Loucy (cell line): ENCODE measurements at regions not wholly inside any gene's neighbourhood (a gene's known extent, or its start where the extent isn't known, plus 50 kb on each side); places are given as distances from the start of the nearest gene placed in this dataset.

Experiments
- H2AFZ ChIP-seq: fragments of 200-600 bp; sonication (generic); 2 replicates; pipeline ENCODE4 v1.6.0; 2016; ENCODE audit warnings: antibody characterized with exemption, mild to moderate bottlenecking, low read length, moderate library complexity
- H3F3A ChIP-seq: fragments of 200-600 bp; 2 replicates; pipeline ENCODE4 v1.6.0; 2016; ENCODE audit warnings: antibody characterized with exemption, low read depth, mild to moderate bottlenecking
- H3K27me3 ChIP-seq: fragments of 200-600 bp; sonication (generic); 2 replicates; pipeline ENCODE4 v1.6.1; 2014; ENCODE audit warnings: low read length, mild to moderate bottlenecking; ENCODE audit not compliant: insufficient read depth, poor library complexity, severe bottlenecking
- H3K36me3 ChIP-seq: fragments of 200-600 bp; sonication (generic); 2 replicates; pipeline ENCODE4 v1.6.1; 2016; ENCODE audit warnings: low read length; ENCODE audit not compliant: insufficient read depth
- H3K4me1 ChIP-seq: fragments of 200-600 bp; sonication (generic); 2 replicates; pipeline ENCODE4 v1.5.1; 2014; ENCODE audit warnings: low read length, mild to moderate bottlenecking; ENCODE audit not compliant: insufficient read depth, poor library complexity, severe bottlenecking
- H3K4me2 ChIP-seq: fragments of 200-600 bp; sonication (generic); 2 replicates; pipeline ENCODE4 v1.6.0; 2014; ENCODE audit warnings: antibody characterized with exemption, low read length, low read depth, mild to moderate bottlenecking; ENCODE audit not compliant: poor library complexity, severe bottlenecking
- H3K4me3 ChIP-seq: fragments of 200-600 bp; sonication (generic); 2 replicates; pipeline ENCODE4 v1.5.1; 2014; ENCODE audit warnings: low read length, mild to moderate bottlenecking, mixed read lengths; ENCODE audit not compliant: poor library complexity, severe bottlenecking
- H3K79me2 ChIP-seq: fragments of 200-600 bp; sonication (generic); 2 replicates; pipeline ENCODE4 v1.6.1; 2014; ENCODE audit warnings: low read length; ENCODE audit not compliant: insufficient read depth
- H3K9ac ChIP-seq: fragments of 200-600 bp; sonication (generic); 2 replicates; pipeline ENCODE4 v1.6.0; 2014; ENCODE audit warnings: mild to moderate bottlenecking, low read depth, low read length, moderate library complexity; ENCODE audit not compliant: poor library complexity, severe bottlenecking
- H3K9me2 ChIP-seq: fragments of 200-600 bp; sonication (generic); replicated peaks from 2 replicates; pipeline ENCODE4 v1.6.1; 2016; ENCODE audit warnings: low read depth, low read length, mixed read lengths
- H3K9me3 ChIP-seq: fragments of 200-600 bp; sonication (generic); 2 replicates; pipeline ENCODE4 v1.6.1; 2014; ENCODE audit warnings: mild to moderate bottlenecking, antibody characterized with exemption, low read length, low read depth; ENCODE audit not compliant: insufficient read depth
- H4K20me1 ChIP-seq: fragments of 200-600 bp; sonication (generic); 2 replicates; pipeline ENCODE4 v1.6.0; 2014; ENCODE audit warnings: antibody characterized with exemption, low read length, mild to moderate bottlenecking; ENCODE audit not compliant: insufficient read depth, poor library complexity, severe bottlenecking
- CTCF ChIP-seq: fragments of 200-600 bp; sonication (generic); conservative IDR thresholded peaks from 2 replicates; pipeline ENCODE4 v1.5.1; 2014; ENCODE audit warnings: mild to moderate bottlenecking, antibody characterized with exemption, low read length
- EZH2phosphoT487 ChIP-seq: fragments of 200-600 bp; IDR thresholded peaks from 2 replicates; pipeline ENCODE4 v1.6.1; 2018; ENCODE audit warnings: antibody characterized with exemption, mild to moderate bottlenecking, moderate library complexity, borderline replicate concordance

- Histone ChIP-seq H3K79me2 (no peaks in the 10 kb centered on the region), H3K27me3 (no peaks in the 10 kb centered on the region), H3K9me2 (no peaks in the 10 kb centered on the region), H2AFZ (no peak overlapping the region), H4K20me1 (no peaks in the 10 kb centered on the region), H3F3A (no peaks in the 10 kb centered on the region), H3K4me3 (no peak overlapping the region), H3K4me2 (no peak overlapping the region), H3K4me1 (peaks cover 8% of the 10 kb centered on the region), H3K9me3 (no peaks in the 10 kb centered on the region), H3K36me3 (no peaks in the 10 kb centered on the region), H3K9ac (no peak overlapping the region)
- TF ChIP-seq EZH2phosphoT487 (no peak), CTCF (no peak)
These were observed 68.5 kb upstream of the HECTD2 start for GRCh38 chr10:91341686-91342085.

- Histone ChIP-seq H3K36me3 (no peaks in the 10 kb centered on the region), H3K27me3 (no peaks in the 10 kb centered on the region), H3K9me3 (no peaks in the 10 kb centered on the region), H3K9ac (no peak overlapping the region), H3F3A (no peaks in the 10 kb centered on the region), H2AFZ (no peak overlapping the region), H3K9me2 (no peaks in the 10 kb centered on the region), H3K79me2 (no peaks in the 10 kb centered on the region), H4K20me1 (no peaks in the 10 kb centered on the region), H3K4me2 (no peak overlapping the region), H3K4me1 (peaks cover 5% of the 10 kb centered on the region), H3K4me3 (no peak overlapping the region)
- TF ChIP-seq EZH2phosphoT487 (no peak), CTCF (no peak)
These were observed 67.1 kb upstream of the HECTD2 start for GRCh38 chr10:91343010-91343409.

GRCh38 chr10:91344117-91344856, 65.9 kb upstream of the HECTD2 start:
- no peaks in the 10 kb centered on the region for H3K79me2 ChIP-seq
- TF ChIP-seq EZH2phosphoT487 (no peak), CTCF (no peak)
- H2AFZ ChIP-seq: no peak overlapping the region
- H3K9ac ChIP-seq: no peak overlapping the region
- H3K9me3 ChIP-seq: no peaks in the 10 kb centered on the region
- no peak overlapping the region for H3K4me2 ChIP-seq
- H3K4me1 ChIP-seq: no peaks in the 10 kb centered on the region
- no peaks in the 10 kb centered on the region for H3K9me2 ChIP-seq
- H3K4me3 ChIP-seq: no peak overlapping the region
- H3F3A ChIP-seq: no peaks in the 10 kb centered on the region
- no peaks in the 10 kb centered on the region for H3K27me3 ChIP-seq
- no peaks in the 10 kb centered on the region for H4K20me1 ChIP-seq
- H3K36me3 ChIP-seq: no peaks in the 10 kb centered on the region
